Fibroblast of mammary gland (primary cell): ENCODE measurements at regions not wholly inside any gene's neighbourhood (a gene's known extent, or its start where the extent isn't known, plus 50 kb on each side); places are given as distances from the start of the nearest gene placed in this dataset.
A peak's percentile ranks its signal among the peaks of the same experiment; 100 is the strongest.
"Not testable (repeated sequence)": the region's sequence is repeated elsewhere in the genome, so short reads cannot be mapped to it uniquely, and the experiment has no call there.

Source experiments
- DNase-seq: peaks from one replicate; pipeline ENCODE4 v3.0.0-alpha.2; 2010; ENCODE audit warnings: low read depth
- H3K4me3 ChIP-seq: 2 replicates; pipeline ENCODE4 v1.5.1; 2011; ENCODE audit warnings: low read depth, mild to moderate bottlenecking, low read length, moderate library complexity; ENCODE audit not compliant: control insufficient read depth
- TF ChIP-seq, protein P1 (sequence below): conservative IDR thresholded peaks from 2 replicates; pipeline ENCODE4 v1.5.1; 2011; ENCODE audit warnings: low read depth, low read length, inconsistent platforms; ENCODE audit not compliant: control insufficient read depth, insufficient read depth

DNA sequence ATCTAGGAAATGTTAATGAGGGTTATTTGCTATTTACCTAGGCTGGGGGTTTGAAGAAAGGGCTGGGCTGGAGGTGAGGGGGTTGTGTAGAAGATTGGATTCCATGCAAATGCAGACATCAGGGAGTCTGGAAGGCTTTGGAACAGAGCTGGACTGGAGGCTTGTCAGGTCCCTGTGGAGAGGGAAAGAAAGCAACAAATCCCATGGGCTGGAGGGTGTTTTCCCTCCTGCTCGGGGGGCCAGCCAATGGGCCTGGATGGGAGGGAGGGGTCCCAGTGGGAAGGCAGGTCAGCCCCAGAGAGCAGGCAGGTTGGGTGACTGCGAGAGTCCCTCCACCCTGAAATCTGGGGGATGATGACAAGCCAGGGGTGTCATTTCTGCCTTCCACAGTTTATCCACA is 431.8 kb downstream of the RPS24 start:
- TF ChIP-seq, protein P1, sequence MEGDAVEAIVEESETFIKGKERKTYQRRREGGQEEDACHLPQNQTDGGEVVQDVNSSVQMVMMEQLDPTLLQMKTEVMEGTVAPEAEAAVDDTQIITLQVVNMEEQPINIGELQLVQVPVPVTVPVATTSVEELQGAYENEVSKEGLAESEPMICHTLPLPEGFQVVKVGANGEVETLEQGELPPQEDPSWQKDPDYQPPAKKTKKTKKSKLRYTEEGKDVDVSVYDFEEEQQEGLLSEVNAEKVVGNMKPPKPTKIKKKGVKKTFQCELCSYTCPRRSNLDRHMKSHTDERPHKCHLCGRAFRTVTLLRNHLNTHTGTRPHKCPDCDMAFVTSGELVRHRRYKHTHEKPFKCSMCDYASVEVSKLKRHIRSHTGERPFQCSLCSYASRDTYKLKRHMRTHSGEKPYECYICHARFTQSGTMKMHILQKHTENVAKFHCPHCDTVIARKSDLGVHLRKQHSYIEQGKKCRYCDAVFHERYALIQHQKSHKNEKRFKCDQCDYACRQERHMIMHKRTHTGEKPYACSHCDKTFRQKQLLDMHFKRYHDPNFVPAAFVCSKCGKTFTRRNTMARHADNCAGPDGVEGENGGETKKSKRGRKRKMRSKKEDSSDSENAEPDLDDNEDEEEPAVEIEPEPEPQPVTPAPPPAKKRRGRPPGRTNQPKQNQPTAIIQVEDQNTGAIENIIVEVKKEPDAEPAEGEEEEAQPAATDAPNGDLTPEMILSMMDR = no peak
- H3K4me3 ChIP-seq = no peak overlapping the region
- DNase-seq = no peak

DNA sequence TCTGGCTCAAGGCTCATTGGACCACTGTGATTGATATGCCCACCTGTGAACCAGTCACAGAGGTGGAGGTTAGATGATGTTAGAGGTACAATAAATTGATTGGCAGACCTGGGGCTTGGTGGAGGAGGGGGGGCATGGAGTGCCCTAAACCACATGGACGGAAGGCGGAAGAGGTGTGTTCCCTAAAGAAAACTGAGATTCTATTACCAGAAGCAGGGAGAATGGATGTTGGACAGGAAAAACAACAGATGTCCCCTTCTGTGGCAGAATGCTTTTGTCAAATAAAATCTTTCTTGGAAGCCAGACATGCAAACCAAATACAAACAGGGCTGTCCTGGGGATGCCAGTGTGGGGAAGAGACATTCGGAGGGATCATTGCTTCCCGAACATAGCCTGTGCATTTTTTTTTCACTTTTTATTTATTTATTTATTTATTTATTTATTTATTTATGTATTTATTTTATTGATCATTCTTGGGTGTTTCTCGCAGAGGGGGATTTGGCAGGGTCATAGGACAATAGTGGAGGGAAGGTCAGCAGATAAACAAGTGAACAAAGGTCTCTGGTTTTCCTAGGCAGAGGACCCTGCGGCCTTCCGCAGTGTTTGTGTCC is 433.9 kb downstream of the RPS24 start:
- TF ChIP-seq, protein P1 = no peak
- DNase-seq = no peak
- H3K4me3 ChIP-seq = no peak overlapping the region

DNA sequence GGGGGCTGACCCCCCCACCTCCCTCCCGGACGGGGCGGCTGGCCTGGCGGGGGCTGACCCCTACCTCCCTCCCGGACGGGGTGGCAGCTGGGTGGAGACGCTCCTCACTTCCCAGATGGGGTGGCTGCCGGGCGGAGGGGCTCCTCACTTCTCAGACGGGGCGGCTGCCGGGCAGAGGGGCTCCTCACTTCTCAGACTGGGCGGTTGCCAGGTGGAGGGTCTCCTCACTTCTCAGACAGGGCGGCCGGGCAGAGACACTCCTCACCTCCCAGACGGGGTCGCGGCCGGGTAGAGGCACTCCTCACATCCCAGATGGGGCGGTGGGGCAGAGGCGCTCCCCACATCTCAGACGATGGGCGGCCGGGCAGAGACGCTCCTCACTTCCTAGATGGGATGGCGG is 435.1 kb downstream of the RPS24 start:
- DNase-seq, H3K4me3 ChIP-seq: not testable (repeated sequence)

DNA sequence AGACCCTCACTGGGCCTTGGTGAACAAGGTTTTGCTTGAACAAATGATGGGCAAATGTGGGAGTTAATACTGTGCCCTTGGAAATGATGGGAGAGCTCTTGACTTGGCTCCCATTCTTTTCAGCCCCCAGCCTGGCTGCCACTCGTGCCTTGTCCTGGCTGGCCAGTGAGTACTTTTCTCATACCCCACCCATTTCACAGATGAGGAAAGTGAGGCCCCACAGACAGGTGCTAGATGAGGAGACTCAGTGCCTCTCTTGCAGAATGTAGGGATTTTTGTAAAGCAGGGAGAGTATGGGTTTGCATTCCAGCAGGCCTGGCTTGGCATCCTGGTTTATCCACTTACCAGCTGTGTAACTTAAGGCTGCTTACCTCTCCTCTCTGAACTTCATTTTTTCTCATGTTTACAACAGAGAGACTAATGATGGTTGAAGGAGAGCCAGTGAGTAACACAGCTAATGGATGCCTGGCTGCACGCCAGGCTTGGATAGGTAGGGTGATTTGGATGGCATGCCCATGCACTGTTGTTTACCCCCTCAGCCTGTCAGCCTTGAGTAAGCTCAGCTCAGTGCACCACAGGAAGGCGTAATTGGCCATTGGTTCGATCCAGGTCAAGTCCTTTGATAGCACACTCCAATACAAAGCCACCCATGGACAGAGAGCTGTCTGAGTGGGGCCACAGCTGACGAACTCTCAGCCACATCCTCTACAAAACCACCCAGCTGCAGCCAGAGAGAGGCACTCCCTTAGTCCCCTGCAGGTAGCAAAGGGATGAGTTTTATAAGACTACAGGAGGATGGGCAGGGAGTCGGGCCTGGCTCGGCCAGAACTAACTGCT is 436.8 kb downstream of the RPS24 start:
- DNase-seq = peak; percentile 11
- no peak overlapping the region for H3K4me3 ChIP-seq
- TF ChIP-seq, protein P1 = no peak

DNA sequence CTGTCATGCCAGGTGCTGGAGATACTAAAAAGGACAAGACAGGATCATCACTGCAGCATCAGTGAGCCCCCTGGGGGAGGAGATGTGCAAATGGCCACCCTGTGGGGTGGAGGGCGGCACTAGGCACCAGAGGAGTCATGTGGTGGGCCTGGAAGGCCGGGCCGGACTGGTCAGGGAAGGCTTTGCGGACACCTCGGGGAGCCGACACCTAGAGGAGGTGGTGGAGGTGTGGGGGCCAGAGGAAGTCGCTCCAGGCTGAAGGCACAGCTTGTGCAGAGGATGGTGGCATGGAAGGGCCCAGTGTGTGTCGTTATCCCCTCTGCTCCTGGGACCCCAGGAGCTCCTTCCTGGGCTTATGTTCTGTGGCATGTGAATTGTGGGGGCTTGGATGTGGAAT is 437.7 kb downstream of the RPS24 start:
- DNase-seq = no peak
- no peak overlapping the region for H3K4me3 ChIP-seq
- TF ChIP-seq, protein P1 = peak; percentile 3

DNA sequence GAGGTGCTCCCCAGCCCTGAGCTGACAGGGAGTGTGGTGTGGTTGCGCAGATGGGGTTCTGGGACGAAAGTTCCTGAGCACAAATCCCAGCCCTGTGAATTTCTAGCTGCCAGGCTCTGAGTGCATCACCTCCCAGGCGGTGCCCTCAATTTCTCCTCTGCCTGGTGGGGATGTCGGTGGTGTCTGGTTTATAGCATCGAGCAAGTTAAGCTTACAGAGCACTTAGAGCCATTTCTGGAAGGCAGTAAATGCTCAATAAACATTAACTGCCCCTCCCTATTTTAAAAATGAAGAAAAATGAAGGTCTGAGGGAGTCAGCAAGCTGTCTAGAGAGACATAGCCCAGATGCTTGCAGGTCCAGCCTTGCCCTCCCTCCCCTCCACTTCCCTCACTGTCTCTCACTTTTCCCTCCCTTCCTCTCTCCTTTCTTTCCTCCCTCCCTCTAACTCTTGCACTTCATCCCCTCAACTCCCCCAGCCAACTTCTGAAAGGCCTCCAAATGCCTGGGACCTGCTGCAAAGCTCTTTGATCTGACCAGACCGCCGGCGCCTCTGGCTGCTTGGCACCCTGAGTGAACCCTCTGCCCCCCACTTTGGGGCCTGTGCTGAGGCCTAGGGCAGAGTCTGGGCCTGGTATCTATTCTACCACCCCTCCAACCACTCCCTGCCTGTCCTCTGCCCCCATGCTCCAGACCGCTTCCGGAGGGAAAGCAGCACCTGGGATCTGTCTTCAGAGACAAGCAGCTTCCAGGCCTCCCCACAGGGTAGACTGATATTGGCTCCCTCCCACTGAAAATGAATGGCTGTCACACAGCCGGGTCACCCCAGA is 438.3 kb downstream of the RPS24 start:
- TF ChIP-seq, protein P1 = no peak
- no peak overlapping the region for H3K4me3 ChIP-seq
- no peak for DNase-seq

DNA sequence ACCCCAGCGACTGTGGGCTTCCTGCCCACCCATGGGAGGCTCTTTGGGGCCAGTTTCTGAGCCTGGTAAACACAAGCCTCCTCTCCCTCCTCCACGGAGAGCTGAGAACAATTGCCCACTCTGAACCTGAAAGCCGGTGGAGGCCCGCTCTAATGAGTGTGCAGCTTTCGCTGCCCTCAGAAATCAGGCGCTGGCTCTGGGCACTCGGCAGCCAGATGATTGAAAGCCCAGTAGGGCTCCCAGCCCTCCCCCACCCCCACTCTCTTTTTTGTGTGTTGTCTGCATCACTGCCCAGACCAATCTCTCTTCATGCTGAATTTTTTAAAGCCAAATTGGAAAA is 438.9 kb downstream of the RPS24 start:
- TF ChIP-seq, protein P1 = no peak
- DNase-seq = no peak

More for the DNA sequence above, 438.9 kb downstream of the RPS24 start:
- no peak overlapping the region for H3K4me3 ChIP-seq
